Skin of body (tissue), 1 donor: ENCODE measurements at regions not wholly inside any gene's neighbourhood (a gene's known extent, or its start where the extent isn't known, plus 50 kb on each side); places are given as distances from the start of the nearest gene placed in this dataset.

Source experiments
- DNase-seq: peaks from one replicate; lab custom pipeline; 2025; lab: John Stamatoyannopoulos, UW

DNA sequence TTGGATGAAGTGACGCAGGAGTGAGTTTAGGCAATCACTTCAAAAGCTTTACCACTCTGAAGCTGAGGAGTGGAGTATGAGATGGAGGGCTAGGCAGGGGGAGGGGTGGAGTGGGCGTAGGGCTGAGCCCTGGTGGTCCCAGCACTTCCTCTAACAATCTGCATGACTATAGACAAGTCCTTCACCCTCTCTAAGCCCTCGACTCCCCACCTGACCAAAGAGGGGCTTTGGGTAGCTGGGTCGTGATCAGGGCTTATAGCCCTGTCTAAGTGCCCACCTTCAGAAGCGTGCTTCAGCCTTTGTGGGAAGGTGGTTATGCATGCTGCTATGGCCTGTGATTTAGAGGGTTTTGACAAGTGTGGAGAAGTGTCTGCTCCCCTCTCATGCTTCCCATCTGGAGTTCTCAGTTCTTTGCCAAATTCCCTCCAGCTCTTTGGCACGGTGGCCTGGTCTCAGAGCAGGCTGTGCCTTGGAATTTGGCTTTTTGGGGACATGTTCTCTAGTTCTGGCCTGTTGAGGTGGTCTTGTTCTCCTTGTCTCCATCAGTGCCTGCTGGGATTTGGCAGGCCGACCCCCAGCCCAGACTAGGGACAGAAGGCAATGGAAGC lies 53.0 kb downstream of the ACTBL2 start:
- DNase-seq: peak; percentile 48

DNA sequence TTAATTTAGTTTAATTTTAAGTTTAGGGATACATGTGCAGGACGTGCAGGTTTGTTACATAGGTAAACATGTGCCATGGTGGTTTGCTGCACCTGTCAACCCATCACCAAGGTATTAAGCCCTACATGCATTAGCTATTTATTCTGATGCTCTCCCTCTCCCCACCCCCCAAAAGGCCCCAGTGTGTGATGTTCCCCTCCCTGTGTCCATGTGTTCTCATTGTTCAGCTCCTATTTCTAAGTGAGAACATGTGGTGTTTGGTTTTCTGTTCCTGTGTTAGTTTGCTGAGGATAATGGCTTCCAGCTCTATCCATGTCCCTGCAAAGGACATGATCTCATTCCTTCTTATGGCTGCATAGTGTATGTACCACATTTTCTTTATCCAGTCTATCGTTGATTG lies 53.6 kb downstream of the ACTBL2 start:
- DNase-seq: peak; percentile 46

DNA sequence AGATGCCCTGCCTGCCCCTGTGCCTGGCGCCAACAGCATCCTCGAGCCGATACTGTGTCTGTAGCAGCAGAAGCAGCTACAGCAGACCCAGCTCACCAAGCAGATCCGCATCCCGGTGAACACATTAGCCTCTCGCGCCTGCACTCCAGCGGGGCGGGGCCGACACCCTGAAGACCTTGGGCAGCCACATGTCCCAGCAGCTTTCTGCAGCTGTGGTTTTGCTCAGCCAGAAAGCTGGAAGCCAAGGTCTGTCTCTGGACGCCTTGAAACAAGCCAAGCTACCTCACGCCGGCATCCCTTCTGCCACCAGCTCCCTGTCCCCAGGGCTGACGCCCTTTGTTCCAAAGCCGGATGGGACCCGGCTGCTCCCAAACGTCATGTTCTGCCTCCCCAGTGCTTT lies 59.6 kb downstream of the ACTBL2 start:
- DNase-seq: no peak

DNA sequence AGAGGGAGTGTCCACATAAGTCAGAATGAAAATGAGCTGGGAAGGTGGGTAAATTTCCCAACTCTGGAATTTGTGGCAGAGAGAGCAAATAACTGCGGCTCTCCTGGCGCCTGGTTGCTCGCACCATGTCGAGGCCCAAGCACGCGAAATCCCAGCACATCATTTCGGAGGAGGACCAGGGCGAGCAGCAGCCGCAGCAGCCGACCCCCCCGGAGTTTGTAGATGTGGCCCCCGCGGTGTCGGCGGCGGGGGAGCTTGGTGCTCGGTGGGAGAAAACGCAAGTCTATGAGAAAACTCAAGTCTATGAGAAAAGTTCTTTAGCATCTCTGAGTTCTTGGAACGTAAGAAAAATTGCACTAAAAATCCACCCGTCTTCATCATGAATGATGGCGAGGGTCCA lies 60.3 kb downstream of the ACTBL2 start:
- DNase-seq: no peak

DNA sequence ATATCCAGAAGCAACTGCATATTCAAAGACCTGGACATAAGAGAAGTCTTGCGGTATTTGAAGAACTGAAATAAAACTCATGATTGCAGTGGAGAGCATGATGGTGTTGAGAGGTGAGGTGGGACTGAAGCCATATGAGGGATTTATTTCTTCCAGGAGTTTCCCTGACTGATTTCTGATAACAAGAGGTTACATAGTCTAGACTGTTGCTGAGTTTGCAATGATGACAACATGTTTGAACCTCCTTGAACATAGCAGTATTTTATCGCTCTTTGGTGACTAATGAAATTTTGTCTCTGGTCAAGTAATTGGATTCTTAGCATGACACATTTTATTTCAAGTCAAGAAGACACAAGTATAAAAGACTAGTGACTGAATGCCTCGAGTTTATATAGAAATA lies 61.8 kb downstream of the ACTBL2 start:
- no peak for DNase-seq

DNA sequence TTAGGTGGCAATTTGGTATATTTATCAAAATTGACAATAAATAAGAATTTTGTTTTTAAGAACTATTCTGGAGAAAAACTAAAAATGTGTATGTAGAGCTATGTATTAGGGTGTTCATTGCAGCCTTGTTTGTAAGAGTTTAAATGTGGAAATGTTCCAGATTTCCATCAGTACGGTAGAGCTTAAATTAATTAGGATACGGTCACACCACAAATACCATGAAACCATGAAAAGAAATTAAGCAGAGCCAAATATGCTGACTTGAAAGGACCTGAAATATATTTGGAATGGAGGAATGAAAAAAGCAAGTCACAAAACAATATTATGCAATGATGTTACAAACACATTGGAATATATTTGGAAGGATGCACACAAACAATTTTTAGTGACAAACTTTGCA lies 64.6 kb downstream of the ACTBL2 start:
- no peak for DNase-seq

DNA sequence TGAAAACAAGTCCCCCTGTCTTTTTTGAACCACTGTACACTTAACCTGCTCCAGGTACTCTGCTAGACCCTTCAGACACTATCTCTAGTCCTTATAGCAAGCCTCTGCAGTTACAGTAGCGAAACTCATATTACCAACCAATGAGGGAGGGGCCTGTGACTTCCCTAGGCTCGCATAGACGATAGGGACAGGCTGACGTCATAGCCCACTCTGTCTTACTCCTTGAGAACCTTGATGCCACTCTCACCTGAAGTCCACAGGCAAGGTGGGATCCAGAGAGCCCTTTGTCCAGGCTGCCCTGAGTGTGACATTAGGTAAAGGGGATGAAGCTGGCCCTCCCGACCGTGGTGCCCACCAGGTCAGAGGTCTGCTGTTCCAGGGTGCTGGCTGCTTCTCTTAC lies 65.3 kb downstream of the ACTBL2 start:
- DNase-seq: no peak

DNA sequence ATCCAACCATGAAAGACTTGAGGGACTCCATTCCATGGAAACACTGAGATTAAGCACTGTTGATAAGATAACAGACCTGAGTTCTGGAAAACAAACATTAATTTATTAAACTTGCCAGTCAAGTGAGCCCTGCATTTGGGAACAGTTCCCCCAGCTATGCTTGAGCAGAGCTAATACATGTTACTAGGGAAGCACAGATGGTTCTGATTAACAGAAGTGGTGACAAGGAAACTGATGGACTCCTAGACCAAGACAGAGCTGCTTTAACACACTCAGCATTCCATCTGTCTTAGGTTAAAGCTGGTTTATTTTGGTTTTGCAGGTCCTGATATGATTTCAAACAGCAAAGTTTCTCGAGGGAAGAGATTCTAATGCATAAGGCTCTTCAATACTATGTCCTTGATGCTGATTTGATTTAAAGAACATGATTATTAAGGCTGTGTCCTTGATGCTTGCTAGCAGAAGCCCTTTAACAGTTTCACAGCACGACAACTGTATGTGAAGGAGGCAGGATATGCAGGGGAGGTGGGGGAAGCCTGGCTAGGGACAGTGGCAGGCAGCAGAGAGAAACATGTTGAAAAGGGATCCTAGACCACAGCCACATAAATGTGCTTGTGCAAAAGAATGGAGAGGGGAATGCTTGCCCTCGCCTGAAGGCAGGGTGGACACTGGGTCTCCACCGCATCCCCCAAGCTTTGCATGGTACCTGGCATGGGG lies 66.2 kb downstream of the ACTBL2 start:
- DNase-seq: peak; percentile 84

DNA sequence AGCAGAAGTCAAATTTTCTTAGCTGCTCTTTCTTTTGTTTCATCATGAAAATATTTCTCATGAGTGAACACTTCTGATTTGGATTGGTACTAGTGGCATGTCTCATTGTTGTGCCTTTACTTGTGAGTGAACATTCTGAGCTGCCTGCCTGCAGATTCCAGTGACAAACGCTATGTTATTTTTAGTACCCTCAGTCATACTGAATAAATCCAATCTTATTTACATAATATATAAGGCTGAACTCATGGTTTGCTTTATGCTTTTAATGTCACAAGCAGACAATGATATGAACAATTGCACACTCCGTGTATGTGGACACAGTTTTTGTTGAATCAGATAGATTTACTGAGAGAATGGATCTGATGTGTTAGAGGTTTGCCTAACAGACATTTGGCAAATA lies 67.8 kb downstream of the ACTBL2 start:
- DNase-seq: peak; percentile 9

DNA sequence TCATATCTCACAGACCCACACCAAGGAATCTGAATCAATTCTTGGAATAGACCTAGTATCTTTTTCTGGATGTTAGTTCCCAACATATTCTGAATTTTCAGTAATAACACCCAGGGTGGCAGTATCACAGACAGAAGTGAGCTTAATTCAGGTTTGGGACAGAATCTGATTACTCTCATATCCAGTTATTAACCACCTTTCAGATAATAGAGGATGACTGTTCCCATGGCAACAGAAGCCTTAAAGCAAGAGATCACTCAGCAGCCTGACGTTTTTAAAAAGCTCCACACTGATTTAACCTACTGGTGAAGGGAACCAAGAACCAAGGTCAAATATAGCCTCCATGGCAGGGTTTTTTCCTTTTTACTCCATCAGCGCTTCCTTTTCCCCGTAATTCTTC lies 68.4 kb downstream of the ACTBL2 start:
- no peak for DNase-seq

DNA sequence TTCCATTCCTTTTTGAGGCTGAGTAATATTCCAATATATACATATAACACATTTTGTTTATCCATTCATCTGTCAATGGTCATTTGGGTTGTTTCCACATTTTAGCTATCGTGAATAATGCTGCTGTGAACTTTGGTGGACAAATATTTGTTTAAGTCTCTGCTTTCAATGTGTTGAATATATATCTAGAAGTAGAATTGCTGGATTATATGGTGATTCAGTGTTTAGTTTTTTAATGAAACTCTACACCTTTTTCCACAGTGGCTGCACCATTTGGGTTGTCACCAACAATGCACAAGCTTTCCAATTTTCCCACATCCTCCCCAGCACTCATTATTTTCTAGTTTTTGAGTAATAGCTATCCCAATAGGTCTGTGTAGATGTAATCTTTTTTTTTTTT lies 69.5 kb downstream of the ACTBL2 start:
- DNase-seq: no peak

DNA sequence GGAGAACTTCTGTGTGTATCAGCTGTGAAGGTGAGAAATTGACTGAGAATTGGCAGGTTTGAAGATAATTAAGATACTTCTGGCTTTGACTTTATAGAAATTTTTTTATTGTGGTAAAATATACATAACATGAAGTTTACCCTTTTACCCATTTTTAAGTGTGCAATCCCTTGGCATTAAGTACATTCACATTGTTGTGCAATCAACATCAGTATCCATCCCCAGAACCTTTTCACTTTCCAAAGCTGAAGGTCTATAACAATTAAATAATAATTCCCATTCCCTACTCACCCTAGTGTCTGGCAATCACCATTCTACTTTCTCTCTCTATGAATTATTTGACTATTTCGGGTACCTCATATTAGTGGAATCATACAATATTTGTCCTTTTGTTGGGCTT lies 69.9 kb downstream of the ACTBL2 start:
- DNase-seq: no peak

DNA sequence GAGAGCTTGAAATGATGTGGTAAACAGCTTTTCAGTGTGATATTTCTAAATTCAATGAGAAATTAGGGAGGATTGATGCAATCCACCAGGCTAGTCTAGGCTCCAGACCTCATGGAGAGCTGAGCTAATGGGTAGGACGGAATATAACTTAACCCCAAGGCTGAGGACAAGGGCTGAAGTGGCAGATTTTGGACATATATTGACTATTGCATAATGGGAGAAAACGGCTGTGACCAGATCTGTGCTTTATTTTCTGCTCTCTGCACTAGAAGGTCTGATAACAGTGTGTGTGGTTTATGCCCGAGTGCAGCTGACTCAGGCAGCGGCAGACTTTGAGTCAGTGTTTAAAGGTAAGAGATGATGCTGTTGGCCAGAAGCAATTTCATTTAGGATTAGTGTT lies 70.6 kb downstream of the ACTBL2 start:
- DNase-seq: no peak

DNA sequence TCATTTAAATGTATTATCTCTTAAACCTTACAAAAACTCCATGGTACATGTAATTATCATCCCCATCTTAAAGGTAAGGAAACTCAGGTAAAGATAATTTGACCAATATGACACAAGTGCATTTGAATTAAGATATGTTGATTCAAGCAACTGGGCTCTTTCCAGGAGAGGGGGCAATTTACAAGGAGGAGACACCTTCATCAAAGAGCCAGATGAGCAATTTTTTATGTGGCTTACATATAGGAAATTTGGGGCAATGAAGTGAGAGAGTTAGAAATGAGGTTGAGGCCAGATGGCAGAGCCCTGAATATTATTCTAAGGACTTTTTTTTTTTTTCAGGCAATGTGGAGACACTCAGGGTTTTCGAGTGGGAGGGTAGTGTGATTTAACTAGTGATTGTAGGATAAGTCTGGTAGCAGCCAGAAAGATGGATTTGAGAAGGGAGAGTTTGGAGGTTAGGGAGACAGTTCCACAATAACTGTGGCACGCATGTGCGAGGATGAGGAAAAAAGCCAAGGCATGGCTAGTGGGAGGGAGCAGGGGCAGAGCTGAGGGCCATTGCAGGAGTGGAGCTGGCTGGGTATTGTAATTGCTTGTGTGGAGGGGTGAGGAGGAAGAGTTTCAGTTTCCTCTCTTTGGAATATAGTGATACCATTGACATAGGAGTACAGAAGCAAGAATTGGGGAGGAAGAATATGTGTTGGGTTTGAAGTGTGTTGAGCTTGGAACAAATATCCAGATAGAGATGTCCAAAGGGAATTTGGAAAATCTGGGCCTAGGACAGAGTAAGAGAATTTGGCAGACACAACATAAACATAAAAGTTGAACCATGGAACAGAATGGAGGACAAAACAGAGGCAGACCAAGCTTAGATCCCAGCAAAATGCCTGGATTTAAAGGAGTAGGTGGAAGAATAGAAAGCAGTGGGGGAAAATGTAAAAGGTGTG lies 72.0 kb downstream of the ACTBL2 start:
- DNase-seq: no peak

DNA sequence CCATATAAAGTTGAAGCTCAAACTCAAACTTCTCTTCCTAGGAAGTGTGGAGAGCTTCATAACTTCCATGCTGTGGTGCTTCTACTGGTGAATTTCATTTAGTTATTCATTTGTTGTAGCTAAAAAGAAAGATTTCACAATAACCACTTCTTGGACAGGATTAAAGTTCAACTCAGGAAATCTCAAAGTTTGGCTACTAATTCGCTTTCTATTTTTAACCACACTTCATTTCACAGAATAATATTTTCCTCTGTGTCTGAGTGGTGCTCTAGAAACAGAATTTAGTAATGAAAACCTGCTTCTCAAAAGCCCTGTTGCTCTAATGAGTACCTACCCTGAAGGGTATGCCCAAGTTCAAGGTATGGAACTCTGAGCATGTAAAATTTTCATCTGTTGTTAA lies 73.9 kb downstream of the ACTBL2 start:
- DNase-seq: peak; percentile 78

DNA sequence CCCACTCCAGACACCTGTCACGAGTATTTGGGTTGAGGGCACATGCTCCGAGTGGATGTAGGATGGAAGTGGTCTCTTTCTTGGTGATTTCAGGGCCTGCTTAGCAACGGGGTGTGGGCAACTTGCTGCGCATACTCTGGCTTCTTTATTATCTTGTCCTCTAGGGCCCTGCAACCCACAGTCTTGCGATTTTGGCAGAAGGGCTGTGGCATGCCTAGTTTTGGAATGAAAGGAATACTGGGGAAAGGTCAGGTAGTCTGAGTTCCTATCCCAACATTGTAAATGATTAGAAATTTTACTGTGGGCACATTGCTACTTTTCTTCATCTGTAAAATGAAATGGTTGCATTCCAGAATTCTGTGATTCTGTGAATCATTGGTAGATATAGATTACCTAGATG lies 74.3 kb downstream of the ACTBL2 start:
- DNase-seq: no peak

DNA sequence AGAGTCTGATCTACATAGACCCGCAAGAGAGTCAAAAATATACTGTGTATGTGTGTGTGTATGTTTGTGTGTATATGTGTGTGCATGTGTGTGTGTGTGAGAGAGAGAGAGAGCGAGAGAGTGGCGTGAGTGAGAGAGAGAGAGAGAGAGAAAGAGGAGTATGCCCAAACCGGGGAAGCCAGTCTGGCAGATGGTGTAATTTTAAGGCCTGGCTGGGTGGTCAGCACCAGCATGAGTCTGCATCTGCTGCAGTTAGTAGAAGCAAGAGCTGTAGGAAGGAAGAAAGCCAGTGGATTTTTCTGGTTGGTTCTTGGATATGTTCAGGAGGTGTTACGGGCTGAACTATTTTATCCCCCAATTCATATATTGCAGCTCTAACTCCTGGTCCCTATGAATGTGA lies 75.2 kb downstream of the ACTBL2 start:
- DNase-seq: no peak

DNA sequence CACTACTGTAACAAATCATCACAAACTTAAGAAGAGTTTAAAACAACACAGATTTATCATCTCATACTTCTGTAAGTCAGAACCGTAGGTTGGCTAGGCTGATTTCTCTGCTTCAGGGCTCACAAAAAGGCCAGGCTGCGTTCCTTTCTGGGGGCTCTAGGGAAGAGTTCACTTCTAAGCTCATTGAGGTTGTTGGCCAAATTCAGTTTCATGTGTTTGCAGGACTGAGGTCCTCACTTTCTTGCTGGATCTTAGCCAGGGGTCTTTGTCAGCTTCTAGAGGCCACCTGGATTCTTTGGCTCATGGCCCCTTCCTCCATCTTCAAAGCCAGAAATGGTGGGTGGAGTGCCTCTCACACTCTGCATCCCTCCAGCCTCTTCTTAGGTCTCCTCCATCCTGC lies 76.0 kb downstream of the ACTBL2 start:
- no peak for DNase-seq

DNA sequence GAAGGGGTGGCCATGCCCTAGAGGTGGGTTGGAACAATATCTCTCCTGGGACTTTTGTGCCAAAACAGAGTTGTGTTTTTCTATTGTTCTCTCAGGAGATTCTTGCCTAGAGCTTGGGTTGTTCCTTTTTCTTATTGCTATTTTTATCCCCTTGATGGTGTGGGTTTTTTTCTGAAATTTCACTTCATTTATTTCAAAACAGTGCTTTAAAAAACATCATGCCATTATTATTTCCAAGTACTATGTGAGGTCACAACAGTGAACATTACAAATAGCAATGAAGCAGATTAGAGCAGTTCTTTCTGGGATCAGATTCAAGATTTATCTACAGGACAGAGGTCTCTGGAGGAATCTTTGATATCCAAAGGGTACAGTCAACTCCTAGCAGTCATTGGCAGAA lies 76.6 kb downstream of the ACTBL2 start:
- no peak for DNase-seq

DNA sequence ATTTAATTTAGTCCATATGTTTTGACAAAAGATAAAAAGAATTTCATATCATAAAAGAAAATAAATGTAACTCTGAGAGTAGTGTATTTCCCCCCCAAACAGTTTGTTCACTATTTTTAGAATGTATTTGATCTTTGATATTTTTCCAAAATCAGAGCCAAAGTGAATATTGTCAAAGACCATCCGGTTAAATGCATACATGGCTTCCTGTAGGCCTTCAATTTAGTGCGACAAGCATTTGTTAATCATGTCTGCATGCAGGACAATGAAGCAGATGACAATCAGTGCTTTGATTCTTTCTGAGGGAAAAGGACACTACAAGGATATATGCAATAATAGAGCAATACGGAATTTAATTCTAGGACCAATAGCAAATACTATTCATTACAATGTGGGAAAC lies 79.8 kb downstream of the ACTBL2 start:
- no peak for DNase-seq

DNA sequence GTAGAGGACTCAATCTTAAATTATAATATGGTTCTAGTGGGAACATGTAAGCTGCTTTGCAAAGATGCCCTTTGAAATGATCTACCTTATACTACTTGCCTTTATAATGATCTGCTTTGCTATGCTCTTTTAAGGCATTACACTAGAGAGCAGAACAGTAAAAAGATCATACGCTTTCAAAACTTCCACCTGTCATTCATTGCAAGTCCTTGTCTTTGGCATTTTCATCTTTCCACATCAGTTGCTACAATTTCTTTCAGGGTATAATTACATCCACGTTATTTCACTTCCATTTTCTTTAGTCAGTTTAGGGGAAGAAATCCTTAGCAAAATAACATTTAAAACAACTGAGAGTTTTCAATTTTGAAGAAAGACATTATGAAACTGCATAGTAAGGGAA lies 80.3 kb downstream of the ACTBL2 start:
- DNase-seq: no peak

DNA sequence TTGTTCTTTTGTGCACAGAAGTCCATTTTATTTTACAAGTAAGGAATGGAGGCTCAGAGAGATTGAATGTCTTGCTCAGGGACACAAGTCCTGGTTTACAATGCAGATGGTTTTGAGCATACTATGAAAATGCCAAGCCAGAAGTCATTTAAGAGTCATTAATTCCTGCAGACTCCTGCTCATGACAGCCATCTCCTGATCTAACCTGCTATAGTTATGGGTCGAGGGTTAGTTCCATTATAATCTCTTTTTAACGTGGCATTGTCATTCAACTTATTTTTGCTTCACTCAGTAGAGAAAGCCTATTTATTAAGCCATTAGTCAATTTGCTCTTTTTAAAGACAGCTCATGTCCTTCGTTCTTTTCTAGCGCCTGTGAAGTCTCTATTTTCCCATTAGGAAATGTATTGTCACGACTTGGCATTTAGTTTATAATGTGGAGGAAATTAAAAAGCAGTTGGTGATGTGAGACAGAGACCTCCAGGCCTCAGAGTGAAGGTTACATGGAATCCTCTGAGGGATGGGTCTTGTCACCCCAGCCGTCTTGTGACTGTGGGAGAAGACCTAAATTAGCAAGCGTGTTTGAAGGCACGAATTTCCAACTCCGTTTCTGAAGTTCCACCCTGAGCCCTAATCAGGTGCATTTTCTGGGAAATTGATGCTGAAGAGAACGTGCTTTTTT lies 84.1 kb downstream of the ACTBL2 start:
- DNase-seq: no peak
